ENCODE measurements at regions not wholly inside any gene's neighbourhood (a gene's known extent, or its start where the extent isn't known, plus 50 kb on each side); places are given as distances from the start of the nearest gene placed in this dataset.

- in situ Hi-C loops (cut with HindIII; ENCODE audit: low pct_ligation_motif_present, low pct_unique_long_range_greater_than_20kb, low sequenced_read_pairs): no loop called here
- no peak for DNase-seq
Observed at GRCh38 chr1:221648201-221648600, 93.7 kb downstream of the DUSP10 start.

Data from ACHN (cell line).